SK-N-SH treated with all-trans-retinoic acid at 6 μM for 48 hours (cell line): ENCODE measurements at regions not wholly inside any gene's neighbourhood (a gene's known extent, or its start where the extent isn't known, plus 50 kb on each side); places are given as distances from the start of the nearest gene placed in this dataset.

Experiments used
- ATAC-seq: fragments of 200-7000 bp; cut with Tn5 transposase; 3 replicates; pipeline ENCODE4 v1.9.1; 2020; ENCODE audit warnings: mild to moderate bottlenecking, moderate library complexity
- ARNTL ChIP-seq: fragments of 450-650 bp; formaldehyde crosslinking; IDR thresholded peaks from 2 replicates; pipeline ENCODE4 v1.5.0; 2020; ENCODE audit warnings: low read depth, mild to moderate bottlenecking, moderate library complexity, borderline replicate concordance
- BACH2 ChIP-seq: fragments of 250-450 bp; sonication (Bioruptor Pico); IDR thresholded peaks from 2 replicates; pipeline ENCODE4 v1.9.0; 2021; ENCODE audit warnings: mild to moderate bottlenecking, borderline replicate concordance
- CREB5 ChIP-seq: fragments of 250-450 bp; sonication (Bioruptor Pico); IDR thresholded peaks from 2 replicates; pipeline ENCODE4 v1.5.1; 2020; ENCODE audit warnings: low read depth, mild to moderate bottlenecking, moderate library complexity
- CSDC2 ChIP-seq: fragments of 250-450 bp; sonication (Bioruptor Pico); IDR thresholded peaks from 2 replicates; pipeline ENCODE4 v1.5.0; 2020; ENCODE audit warnings: mild to moderate bottlenecking, moderate library complexity
- CSRNP3 ChIP-seq: fragments of 250-450 bp; sonication (Bioruptor Pico); IDR thresholded peaks from 2 replicates; pipeline ENCODE4 v1.5.1; 2021; ENCODE audit warnings: mild to moderate bottlenecking, moderate library complexity
- ESRRG ChIP-seq: fragments of 250-450 bp; sonication (Bioruptor Pico); IDR thresholded peaks from 2 replicates; pipeline ENCODE4 v1.6.1; 2021; ENCODE audit warnings: mild to moderate bottlenecking
- GLIS3 ChIP-seq: fragments of 250-450 bp; sonication (Bioruptor Pico); IDR thresholded peaks from 2 replicates; pipeline ENCODE4 v1.5.0; 2020; ENCODE audit warnings: mild to moderate bottlenecking, moderate library complexity
- ISL1 ChIP-seq: fragments of 250-450 bp; sonication (Bioruptor Pico); IDR thresholded peaks from 2 replicates; pipeline ENCODE4 v2.1.2; 2022; ENCODE audit warnings: mild to moderate bottlenecking, moderate library complexity
- OSR1 ChIP-seq: fragments of 250-450 bp; sonication (Bioruptor Pico); IDR thresholded peaks from 2 replicates; pipeline ENCODE4 v1.8.0; 2022; ENCODE audit warnings: moderate library complexity, mild to moderate bottlenecking, inconsistent platforms
- PATZ1 ChIP-seq: fragments of 250-450 bp; sonication (Bioruptor Pico); IDR thresholded peaks from 2 replicates; pipeline ENCODE4 v1.8.0; 2020; ENCODE audit warnings: mild to moderate bottlenecking, moderate library complexity, borderline replicate concordance
- POU6F1 ChIP-seq: fragments of 250-450 bp; sonication (Bioruptor Pico); IDR thresholded peaks from 2 replicates; pipeline ENCODE4 v1.8.0; 2021; ENCODE audit warnings: low read depth, mild to moderate bottlenecking, moderate library complexity, borderline replicate concordance
- RARB ChIP-seq: fragments of 250-450 bp; sonication (Bioruptor Pico); IDR thresholded peaks from 2 replicates; pipeline ENCODE4 v1.8.0; 2021; ENCODE audit warnings: mild to moderate bottlenecking, moderate library complexity
- SNAI2 ChIP-seq: fragments of 250-450 bp; sonication (Bioruptor Pico); IDR thresholded peaks from 2 replicates; pipeline ENCODE4 v1.5.0; 2020; ENCODE audit warnings: mild to moderate bottlenecking, moderate library complexity
- TCF4 ChIP-seq: fragments of 250-450 bp; sonication (Bioruptor Pico); IDR thresholded peaks from 2 replicates; pipeline ENCODE4 v1.8.0; 2021; ENCODE audit warnings: mild to moderate bottlenecking, moderate library complexity, borderline replicate concordance
- ZC3H10 ChIP-seq: fragments of 250-450 bp; sonication (Bioruptor Pico); IDR thresholded peaks from 2 replicates; pipeline ENCODE4 v1.5.1; 2021; ENCODE audit warnings: mild to moderate bottlenecking, moderate library complexity
- ZFP3 ChIP-seq: fragments of 250-450 bp; sonication (Bioruptor Pico); IDR thresholded peaks from 2 replicates; pipeline ENCODE4 v1.5.0; 2020; ENCODE audit warnings: mild to moderate bottlenecking, moderate library complexity
- ZFP30 ChIP-seq: fragments of 450-650 bp; formaldehyde crosslinking; IDR thresholded peaks from 2 replicates; pipeline ENCODE4 v1.5.0; 2022; ENCODE audit warnings: mild to moderate bottlenecking, moderate library complexity
- ZNF565 ChIP-seq: fragments of 450-650 bp; formaldehyde crosslinking; conservative IDR thresholded peaks from 2 replicates; pipeline ENCODE4 v1.5.0; 2020; ENCODE audit warnings: low read depth, mild to moderate bottlenecking, moderate library complexity
- ZNF70 ChIP-seq: fragments of 450-650 bp; formaldehyde crosslinking; IDR thresholded peaks from 2 replicates; pipeline ENCODE4 v1.5.0; 2020; ENCODE audit warnings: mild to moderate bottlenecking, moderate library complexity
- ZNF8 ChIP-seq: fragments of 450-650 bp; formaldehyde crosslinking; IDR thresholded peaks from 2 replicates; pipeline ENCODE4 v1.5.0; 2020; ENCODE audit warnings: mild to moderate bottlenecking, moderate library complexity
- TF ChIP-seq, protein P1 (sequence below): fragments of 250-450 bp; sonication (Bioruptor Pico); IDR thresholded peaks from 2 replicates; pipeline ENCODE4 v1.5.0; 2020; ENCODE audit warnings: mild to moderate bottlenecking, moderate library complexity

DNA sequence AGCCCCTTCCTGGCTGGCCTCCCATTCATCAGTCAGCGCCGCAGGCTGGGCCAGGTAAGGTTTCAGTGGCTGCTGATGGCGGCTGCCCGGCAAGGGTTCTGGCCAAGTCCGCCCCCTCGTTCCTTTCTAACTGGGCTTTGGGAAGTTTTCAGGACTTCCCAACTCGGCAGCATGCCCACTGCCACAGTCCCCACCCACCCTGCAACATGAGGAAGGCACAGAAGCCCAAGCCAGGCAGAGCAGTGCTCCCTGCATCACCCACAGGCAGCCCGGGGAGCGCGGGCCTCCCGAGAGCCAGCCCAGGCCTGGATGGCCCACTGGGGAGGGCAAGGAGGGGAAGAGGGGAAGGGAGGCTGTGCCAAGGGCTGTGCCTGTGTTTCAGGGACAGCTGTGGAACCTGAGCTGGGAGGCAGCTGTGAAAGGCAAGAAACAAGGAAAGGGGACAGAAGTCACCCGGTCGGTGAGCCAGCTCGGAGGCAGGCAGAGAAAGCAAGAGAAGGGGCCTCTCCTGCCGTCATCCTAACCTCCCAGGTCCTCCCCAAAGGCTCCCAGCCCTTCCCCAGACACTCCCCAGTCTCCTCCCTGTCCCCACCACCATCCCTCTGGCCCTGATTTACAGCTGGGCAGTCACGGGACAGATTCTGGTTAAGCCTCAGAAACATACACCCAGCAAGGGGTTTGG is 73.9 kb downstream of the CPN2 start:
- TF ChIP-seq OSR1 (CRISPR knock-in tag), result no peak
- TF ChIP-seq CREB5, result no peak
- TF ChIP-seq ZNF565, result no peak
- TF ChIP-seq ZFP30 (CRISPR knock-in tag), result no peak
- no peak for TF ChIP-seq BACH2 (CRISPR knock-in tag)
- no peak for TF ChIP-seq ZFP3
- TF ChIP-seq, protein P1, sequence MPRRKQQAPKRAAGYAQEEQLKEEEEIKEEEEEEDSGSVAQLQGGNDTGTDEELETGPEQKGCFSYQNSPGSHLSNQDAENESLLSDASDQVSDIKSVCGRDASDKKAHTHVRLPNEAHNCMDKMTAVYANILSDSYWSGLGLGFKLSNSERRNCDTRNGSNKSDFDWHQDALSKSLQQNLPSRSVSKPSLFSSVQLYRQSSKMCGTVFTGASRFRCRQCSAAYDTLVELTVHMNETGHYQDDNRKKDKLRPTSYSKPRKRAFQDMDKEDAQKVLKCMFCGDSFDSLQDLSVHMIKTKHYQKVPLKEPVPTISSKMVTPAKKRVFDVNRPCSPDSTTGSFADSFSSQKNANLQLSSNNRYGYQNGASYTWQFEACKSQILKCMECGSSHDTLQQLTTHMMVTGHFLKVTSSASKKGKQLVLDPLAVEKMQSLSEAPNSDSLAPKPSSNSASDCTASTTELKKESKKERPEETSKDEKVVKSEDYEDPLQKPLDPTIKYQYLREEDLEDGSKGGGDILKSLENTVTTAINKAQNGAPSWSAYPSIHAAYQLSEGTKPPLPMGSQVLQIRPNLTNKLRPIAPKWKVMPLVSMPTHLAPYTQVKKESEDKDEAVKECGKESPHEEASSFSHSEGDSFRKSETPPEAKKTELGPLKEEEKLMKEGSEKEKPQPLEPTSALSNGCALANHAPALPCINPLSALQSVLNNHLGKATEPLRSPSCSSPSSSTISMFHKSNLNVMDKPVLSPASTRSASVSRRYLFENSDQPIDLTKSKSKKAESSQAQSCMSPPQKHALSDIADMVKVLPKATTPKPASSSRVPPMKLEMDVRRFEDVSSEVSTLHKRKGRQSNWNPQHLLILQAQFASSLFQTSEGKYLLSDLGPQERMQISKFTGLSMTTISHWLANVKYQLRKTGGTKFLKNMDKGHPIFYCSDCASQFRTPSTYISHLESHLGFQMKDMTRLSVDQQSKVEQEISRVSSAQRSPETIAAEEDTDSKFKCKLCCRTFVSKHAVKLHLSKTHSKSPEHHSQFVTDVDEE (CRISPR knock-in tag), result no peak
- TF ChIP-seq CSRNP3 (CRISPR knock-in tag), result no peak
- no peak for TF ChIP-seq ESRRG
- TF ChIP-seq TCF4 (CRISPR knock-in tag), result no peak
- TF ChIP-seq ARNTL (CRISPR knock-in tag), result no peak
- TF ChIP-seq ZNF70 (CRISPR knock-in tag), result no peak
- no peak for TF ChIP-seq ISL1 (CRISPR knock-in tag)
- TF ChIP-seq SNAI2, result no peak
- TF ChIP-seq, all 23 proteins: peak for 0
- peak; percentile 58 for ATAC-seq

- ATAC-seq, result peak; percentile 32
- TF ChIP-seq ZNF70 (CRISPR knock-in tag), result no peak
- 0 out of 2 replicates have a peak, but pooled peaks have one; percentile 16 for TF ChIP-seq CSDC2 (CRISPR knock-in tag)
- TF ChIP-seq, all 23 proteins: peak for 1
Observed at GRCh38 chr3:194277786-194278130, 73.4 kb downstream of the CPN2 start.

DNA sequence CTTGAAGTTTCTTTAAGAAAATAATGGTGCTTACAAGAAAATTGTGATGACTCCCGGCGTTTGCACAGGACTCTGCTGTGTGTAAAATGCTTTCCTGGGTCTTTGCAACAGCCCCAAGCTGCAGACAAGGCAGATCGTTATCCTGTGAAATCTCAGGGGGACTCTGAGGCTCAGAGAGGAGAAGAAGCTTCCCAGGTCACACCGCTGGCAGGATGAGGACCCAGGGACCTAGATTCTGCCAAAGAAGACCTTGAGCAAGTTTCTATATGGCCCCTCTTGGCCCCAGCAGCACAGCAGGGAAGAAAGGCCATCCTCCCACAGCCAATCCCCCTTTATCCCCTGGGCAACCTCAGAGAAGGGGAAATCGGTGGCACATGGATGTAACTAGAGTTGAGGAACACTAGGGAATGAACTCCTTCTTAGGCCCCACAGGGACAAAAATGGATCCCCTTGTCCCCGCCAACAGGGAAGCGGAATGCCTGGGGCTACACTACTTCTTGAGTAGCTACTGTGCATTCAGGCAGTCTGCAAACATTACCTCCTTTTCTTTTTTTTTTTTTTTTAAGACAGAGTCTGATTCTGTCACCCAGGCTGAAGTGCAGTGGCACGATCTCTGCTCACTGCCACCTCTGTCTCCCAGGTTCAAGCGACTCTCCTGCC is 72.8 kb downstream of the CPN2 start:
- no peak for ATAC-seq
- no peak for TF ChIP-seq ISL1 (CRISPR knock-in tag)
- TF ChIP-seq, protein P1 (CRISPR knock-in tag), result no peak
- TF ChIP-seq TCF4 (CRISPR knock-in tag), result no peak
- no peak for TF ChIP-seq POU6F1 (CRISPR knock-in tag)
- no peak for TF ChIP-seq CSDC2 (CRISPR knock-in tag)
- no peak for TF ChIP-seq ARNTL (CRISPR knock-in tag)
- no peak for TF ChIP-seq RARB (CRISPR knock-in tag)
- TF ChIP-seq CSRNP3 (CRISPR knock-in tag), result no peak
- TF ChIP-seq ESRRG, result no peak
- no peak for TF ChIP-seq ZFP30 (CRISPR knock-in tag)
- TF ChIP-seq ZC3H10 (CRISPR knock-in tag), result no peak
- TF ChIP-seq PATZ1, result no peak
- TF ChIP-seq ZNF565, result no peak
- no peak for TF ChIP-seq GLIS3 (CRISPR knock-in tag)
- no peak for TF ChIP-seq ZNF8
- no peak for TF ChIP-seq BACH2 (CRISPR knock-in tag)
- no peak for TF ChIP-seq CREB5
